ENCODE measurements at regions not wholly inside any gene's neighbourhood (a gene's known extent, or its start where the extent isn't known, plus 50 kb on each side); places are given as distances from the start of the nearest gene placed in this dataset.

DNA sequence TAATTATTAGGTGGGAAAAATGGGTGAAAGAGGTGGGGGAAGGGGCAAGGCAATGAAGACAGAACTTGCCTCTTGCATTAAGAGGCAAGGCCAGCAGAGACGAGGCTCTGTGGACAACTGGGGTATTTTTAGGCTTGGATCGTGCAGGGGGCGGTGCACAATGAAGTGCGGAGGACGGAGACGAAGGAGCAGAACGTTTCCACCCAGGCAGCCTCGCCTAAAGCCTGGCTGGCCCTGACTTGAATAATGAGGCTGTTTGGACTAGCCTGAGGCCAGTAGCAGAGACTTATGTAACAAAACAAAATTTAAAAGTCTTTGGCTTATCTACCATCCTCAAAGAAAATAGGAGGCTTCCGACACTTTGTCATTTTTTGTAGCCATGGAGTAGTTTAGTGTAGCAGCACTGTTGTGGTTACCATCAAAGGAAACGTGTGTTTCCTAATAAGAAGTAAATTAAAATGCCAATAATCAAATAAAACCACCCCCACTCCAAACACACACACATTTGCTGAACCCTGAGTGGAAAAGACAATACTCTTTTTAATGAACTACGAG, 370.0 kb upstream of the CNR1 start:
- TF ChIP-seq, protein P1, sequence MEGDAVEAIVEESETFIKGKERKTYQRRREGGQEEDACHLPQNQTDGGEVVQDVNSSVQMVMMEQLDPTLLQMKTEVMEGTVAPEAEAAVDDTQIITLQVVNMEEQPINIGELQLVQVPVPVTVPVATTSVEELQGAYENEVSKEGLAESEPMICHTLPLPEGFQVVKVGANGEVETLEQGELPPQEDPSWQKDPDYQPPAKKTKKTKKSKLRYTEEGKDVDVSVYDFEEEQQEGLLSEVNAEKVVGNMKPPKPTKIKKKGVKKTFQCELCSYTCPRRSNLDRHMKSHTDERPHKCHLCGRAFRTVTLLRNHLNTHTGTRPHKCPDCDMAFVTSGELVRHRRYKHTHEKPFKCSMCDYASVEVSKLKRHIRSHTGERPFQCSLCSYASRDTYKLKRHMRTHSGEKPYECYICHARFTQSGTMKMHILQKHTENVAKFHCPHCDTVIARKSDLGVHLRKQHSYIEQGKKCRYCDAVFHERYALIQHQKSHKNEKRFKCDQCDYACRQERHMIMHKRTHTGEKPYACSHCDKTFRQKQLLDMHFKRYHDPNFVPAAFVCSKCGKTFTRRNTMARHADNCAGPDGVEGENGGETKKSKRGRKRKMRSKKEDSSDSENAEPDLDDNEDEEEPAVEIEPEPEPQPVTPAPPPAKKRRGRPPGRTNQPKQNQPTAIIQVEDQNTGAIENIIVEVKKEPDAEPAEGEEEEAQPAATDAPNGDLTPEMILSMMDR (IDR thresholded peaks at IDR 0.05; ENCODE audit: insufficient read depth, low read depth, low read length) = no peak
- no peak for TF ChIP-seq EZH2 (IDR thresholded peaks at IDR 0.05; ENCODE audit: insufficient read depth, low read length)

Data from astrocyte (in vitro differentiated cells and primary cell).